DND-41 (cell line): ENCODE measurements at regions not wholly inside any gene's neighbourhood (a gene's known extent, or its start where the extent isn't known, plus 50 kb on each side); places are given as distances from the start of the nearest gene placed in this dataset.

Experiments used
- ATAC-seq: fragments of 200-7000 bp; cut with Tn5 transposase; 3 replicates; pipeline ENCODE4 v1.9.1; 2021; ENCODE audit warnings: low read depth; ENCODE audit not compliant: insufficient read depth
- DNase-seq: peaks from one replicate; pipeline ENCODE4 v3.0.0-alpha.2; 2020
- H2AFZ ChIP-seq: 2 replicates; pipeline ENCODE4 v1.6.0; 2012; ENCODE audit warnings: low read depth, low read length
- H3K27ac ChIP-seq: 2 replicates; pipeline ENCODE4 v1.5.1; 2012; ENCODE audit warnings: low read length, inconsistent platforms
- H3K27me3 ChIP-seq: fragments of 200-600 bp; sonication (generic); 2 replicates; pipeline ENCODE4 v1.6.0; 2012; ENCODE audit warnings: low read length, mild to moderate bottlenecking, inconsistent platforms; ENCODE audit not compliant: insufficient read depth, poor library complexity
- H3K36me3 ChIP-seq: 2 replicates; pipeline ENCODE4 v1.5.1; 2012; ENCODE audit warnings: low read length, inconsistent platforms; ENCODE audit not compliant: insufficient read depth
- H3K4me1 ChIP-seq: 2 replicates; pipeline ENCODE4 v1.5.1; 2012; ENCODE audit warnings: mild to moderate bottlenecking, low read length; ENCODE audit not compliant: insufficient read depth
- H3K4me2 ChIP-seq: 2 replicates; pipeline ENCODE4 v1.6.0; 2012; ENCODE audit warnings: mild to moderate bottlenecking, moderate library complexity, low read length, inconsistent platforms; ENCODE audit not compliant: insufficient read depth
- H3K4me3 ChIP-seq, 2 experiments: fragments of 200-600 bp in 1 of 2; shearing (Covaris generic) in 1 of 2; 2 replicates each; pipeline ENCODE4 v1.5.1; 2012 to 2016; ENCODE audit warnings: inconsistent platforms in 2 of 2, low read length in 2 of 2, mild to moderate bottlenecking in 2 of 2, low read depth in 1 of 2, moderate library complexity in 1 of 2
- H3K79me2 ChIP-seq: 2 replicates; pipeline ENCODE4 v1.6.0; 2012; ENCODE audit warnings: low read length, inconsistent platforms; ENCODE audit not compliant: insufficient read depth
- H3K9ac ChIP-seq: 2 replicates; pipeline ENCODE4 v1.6.0; 2012; ENCODE audit warnings: low read depth, mild to moderate bottlenecking, inconsistent platforms, low read length, moderate library complexity
- H3K9me3 ChIP-seq: 2 replicates; pipeline ENCODE4 v1.5.1; 2012; ENCODE audit warnings: low read length, moderate library complexity, mild to moderate bottlenecking, inconsistent platforms; ENCODE audit not compliant: insufficient read depth, severe bottlenecking
- H4K20me1 ChIP-seq: 2 replicates; pipeline ENCODE4 v1.6.0; 2012; ENCODE audit warnings: low read length; ENCODE audit not compliant: insufficient read depth
- CTCF ChIP-seq: IDR thresholded peaks from 2 replicates; pipeline ENCODE4 v1.5.1; 2012; ENCODE audit warnings: borderline replicate concordance, low read length, moderate library complexity, mild to moderate bottlenecking; ENCODE audit not compliant: poor library complexity, severe bottlenecking; ENCODE audit errors: extremely low read depth
- EZH2 ChIP-seq: IDR thresholded peaks from 3 replicates; pipeline ENCODE4 v1.6.1; 2012; ENCODE audit warnings: borderline replicate concordance, low read depth, mild to moderate bottlenecking, moderate library complexity, low read length, inconsistent platforms; ENCODE audit not compliant: severe bottlenecking

GRCh38 chr22:27554106-27554811, 247.3 kb downstream of the MN1 start:
- H4K20me1 ChIP-seq = no peaks in the 10 kb centered on the region; the same call in 1 of the 2 replicates
- H3K9ac ChIP-seq = no peak overlapping the region
- H3K4me3 ChIP-seq = no peak overlapping the region
- TF ChIP-seq EZH2 (no peak), CTCF (no peak)
- no peaks in the 10 kb centered on the region for H3K79me2 ChIP-seq
- no peak overlapping the region for H2AFZ ChIP-seq
- H3K27me3 ChIP-seq = no peaks in the 10 kb centered on the region
- ATAC-seq = no peak
- H3K4me1 ChIP-seq = no peaks in the 10 kb centered on the region
- H3K4me2 ChIP-seq = no peak overlapping the region
- H3K27ac ChIP-seq = no peak overlapping the region
- no peaks in the 10 kb centered on the region for H3K36me3 ChIP-seq
- no peaks in the 10 kb centered on the region for H3K9me3 ChIP-seq
- no peak for DNase-seq

GRCh38 chr22:27554841-27555456, 246.6 kb downstream of the MN1 start:
- ATAC-seq = no peak
- Histone ChIP-seq H4K20me1 (no peaks in the 10 kb centered on the region; the same call in 1 of the 2 replicates), H2AFZ (no peak overlapping the region), H3K27ac (no peak overlapping the region), H3K4me3 (no peak overlapping the region), H3K36me3 (no peaks in the 10 kb centered on the region), H3K9me3 (no peaks in the 10 kb centered on the region), H3K27me3 (no peaks in the 10 kb centered on the region), H3K79me2 (no peaks in the 10 kb centered on the region), H3K4me1 (no peaks in the 10 kb centered on the region), H3K9ac (no peak overlapping the region), H3K4me2 (no peak overlapping the region)
- no peak for TF ChIP-seq EZH2
- no peak for TF ChIP-seq CTCF
- no peak for DNase-seq

GRCh38 chr22:27556371-27556770, 245.2 kb downstream of the MN1 start:
- no peak for DNase-seq
- ATAC-seq = no peak
- no peak overlapping the region for H3K9ac ChIP-seq
- H3K9me3 ChIP-seq = no peaks in the 10 kb centered on the region
- no peak overlapping the region for H3K4me3 ChIP-seq
- H3K4me1 ChIP-seq = no peaks in the 10 kb centered on the region
- no peak overlapping the region for H2AFZ ChIP-seq
- H3K79me2 ChIP-seq = no peaks in the 10 kb centered on the region
- no peaks in the 10 kb centered on the region for H3K27me3 ChIP-seq
- no peaks in the 10 kb centered on the region for H3K36me3 ChIP-seq
- no peaks in the 10 kb centered on the region for H4K20me1 ChIP-seq
- TF ChIP-seq EZH2 (no peak), CTCF (no peak)
- H3K4me2 ChIP-seq = no peak overlapping the region
- no peak overlapping the region for H3K27ac ChIP-seq
